ENCODE measurements at regions not wholly inside any gene's neighbourhood (a gene's known extent, or its start where the extent isn't known, plus 50 kb on each side); places are given as distances from the start of the nearest gene placed in this dataset.

GRCh38 chr18:21996351-21996826, 173.0 kb upstream of the GATA6 start:
- TF ChIP-seq GZF1 (CRISPR knock-in tag; IDR thresholded peaks at IDR 0.05): no peak
- TF ChIP-seq, protein P1, sequence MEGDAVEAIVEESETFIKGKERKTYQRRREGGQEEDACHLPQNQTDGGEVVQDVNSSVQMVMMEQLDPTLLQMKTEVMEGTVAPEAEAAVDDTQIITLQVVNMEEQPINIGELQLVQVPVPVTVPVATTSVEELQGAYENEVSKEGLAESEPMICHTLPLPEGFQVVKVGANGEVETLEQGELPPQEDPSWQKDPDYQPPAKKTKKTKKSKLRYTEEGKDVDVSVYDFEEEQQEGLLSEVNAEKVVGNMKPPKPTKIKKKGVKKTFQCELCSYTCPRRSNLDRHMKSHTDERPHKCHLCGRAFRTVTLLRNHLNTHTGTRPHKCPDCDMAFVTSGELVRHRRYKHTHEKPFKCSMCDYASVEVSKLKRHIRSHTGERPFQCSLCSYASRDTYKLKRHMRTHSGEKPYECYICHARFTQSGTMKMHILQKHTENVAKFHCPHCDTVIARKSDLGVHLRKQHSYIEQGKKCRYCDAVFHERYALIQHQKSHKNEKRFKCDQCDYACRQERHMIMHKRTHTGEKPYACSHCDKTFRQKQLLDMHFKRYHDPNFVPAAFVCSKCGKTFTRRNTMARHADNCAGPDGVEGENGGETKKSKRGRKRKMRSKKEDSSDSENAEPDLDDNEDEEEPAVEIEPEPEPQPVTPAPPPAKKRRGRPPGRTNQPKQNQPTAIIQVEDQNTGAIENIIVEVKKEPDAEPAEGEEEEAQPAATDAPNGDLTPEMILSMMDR (CRISPR knock-in tag; IDR thresholded peaks at IDR 0.05): no peak
- no peak for TF ChIP-seq ZNF263 (CRISPR knock-in tag; IDR thresholded peaks at IDR 0.05)
- no peak for TF ChIP-seq EHMT2 (IDR thresholded peaks at IDR 0.05; ENCODE audit: borderline replicate concordance, low read depth, low read length)
- no peak for TF ChIP-seq CHD4 (IDR thresholded peaks at IDR 0.05; ENCODE audit: borderline replicate concordance, low read length)
- TF ChIP-seq, protein P2, sequence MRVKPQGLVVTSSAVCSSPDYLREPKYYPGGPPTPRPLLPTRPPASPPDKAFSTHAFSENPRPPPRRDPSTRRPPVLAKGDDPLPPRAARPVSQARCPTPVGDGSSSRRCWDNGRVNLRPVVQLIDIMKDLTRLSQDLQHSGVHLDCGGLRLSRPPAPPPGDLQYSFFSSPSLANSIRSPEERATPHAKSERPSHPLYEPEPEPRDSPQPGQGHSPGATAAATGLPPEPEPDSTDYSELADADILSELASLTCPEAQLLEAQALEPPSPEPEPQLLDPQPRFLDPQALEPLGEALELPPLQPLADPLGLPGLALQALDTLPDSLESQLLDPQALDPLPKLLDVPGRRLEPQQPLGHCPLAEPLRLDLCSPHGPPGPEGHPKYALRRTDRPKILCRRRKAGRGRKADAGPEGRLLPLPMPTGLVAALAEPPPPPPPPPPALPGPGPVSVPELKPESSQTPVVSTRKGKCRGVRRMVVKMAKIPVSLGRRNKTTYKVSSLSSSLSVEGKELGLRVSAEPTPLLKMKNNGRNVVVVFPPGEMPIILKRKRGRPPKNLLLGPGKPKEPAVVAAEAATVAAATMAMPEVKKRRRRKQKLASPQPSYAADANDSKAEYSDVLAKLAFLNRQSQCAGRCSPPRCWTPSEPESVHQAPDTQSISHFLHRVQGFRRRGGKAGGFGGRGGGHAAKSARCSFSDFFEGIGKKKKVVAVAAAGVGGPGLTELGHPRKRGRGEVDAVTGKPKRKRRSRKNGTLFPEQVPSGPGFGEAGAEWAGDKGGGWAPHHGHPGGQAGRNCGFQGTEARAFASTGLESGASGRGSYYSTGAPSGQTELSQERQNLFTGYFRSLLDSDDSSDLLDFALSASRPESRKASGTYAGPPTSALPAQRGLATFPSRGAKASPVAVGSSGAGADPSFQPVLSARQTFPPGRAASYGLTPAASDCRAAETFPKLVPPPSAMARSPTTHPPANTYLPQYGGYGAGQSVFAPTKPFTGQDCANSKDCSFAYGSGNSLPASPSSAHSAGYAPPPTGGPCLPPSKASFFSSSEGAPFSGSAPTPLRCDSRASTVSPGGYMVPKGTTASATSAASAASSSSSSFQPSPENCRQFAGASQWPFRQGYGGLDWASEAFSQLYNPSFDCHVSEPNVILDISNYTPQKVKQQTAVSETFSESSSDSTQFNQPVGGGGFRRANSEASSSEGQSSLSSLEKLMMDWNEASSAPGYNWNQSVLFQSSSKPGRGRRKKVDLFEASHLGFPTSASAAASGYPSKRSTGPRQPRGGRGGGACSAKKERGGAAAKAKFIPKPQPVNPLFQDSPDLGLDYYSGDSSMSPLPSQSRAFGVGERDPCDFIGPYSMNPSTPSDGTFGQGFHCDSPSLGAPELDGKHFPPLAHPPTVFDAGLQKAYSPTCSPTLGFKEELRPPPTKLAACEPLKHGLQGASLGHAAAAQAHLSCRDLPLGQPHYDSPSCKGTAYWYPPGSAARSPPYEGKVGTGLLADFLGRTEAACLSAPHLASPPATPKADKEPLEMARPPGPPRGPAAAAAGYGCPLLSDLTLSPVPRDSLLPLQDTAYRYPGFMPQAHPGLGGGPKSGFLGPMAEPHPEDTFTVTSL (CRISPR knock-in tag; IDR thresholded peaks at IDR 0.05; ENCODE audit: borderline replicate concordance): no peak
- TF ChIP-seq, protein P3, sequence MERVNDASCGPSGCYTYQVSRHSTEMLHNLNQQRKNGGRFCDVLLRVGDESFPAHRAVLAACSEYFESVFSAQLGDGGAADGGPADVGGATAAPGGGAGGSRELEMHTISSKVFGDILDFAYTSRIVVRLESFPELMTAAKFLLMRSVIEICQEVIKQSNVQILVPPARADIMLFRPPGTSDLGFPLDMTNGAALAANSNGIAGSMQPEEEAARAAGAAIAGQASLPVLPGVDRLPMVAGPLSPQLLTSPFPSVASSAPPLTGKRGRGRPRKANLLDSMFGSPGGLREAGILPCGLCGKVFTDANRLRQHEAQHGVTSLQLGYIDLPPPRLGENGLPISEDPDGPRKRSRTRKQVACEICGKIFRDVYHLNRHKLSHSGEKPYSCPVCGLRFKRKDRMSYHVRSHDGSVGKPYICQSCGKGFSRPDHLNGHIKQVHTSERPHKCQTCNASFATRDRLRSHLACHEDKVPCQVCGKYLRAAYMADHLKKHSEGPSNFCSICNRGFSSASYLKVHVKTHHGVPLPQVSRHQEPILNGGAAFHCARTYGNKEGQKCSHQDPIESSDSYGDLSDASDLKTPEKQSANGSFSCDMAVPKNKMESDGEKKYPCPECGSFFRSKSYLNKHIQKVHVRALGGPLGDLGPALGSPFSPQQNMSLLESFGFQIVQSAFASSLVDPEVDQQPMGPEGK (CRISPR knock-in tag; IDR thresholded peaks at IDR 0.05): no peak
- no peak for TF ChIP-seq ZNF274 (CRISPR knock-in tag; IDR thresholded peaks at IDR 0.05)
- no peak for TF ChIP-seq ZFP1 (CRISPR knock-in tag; IDR thresholded peaks at IDR 0.05)
- TF ChIP-seq HNRNPH1 (optimal IDR thresholded peaks at IDR 0.05; ENCODE audit: low read depth, low read length): no peak
- TF ChIP-seq MBNL3 (CRISPR knock-in tag; conservative IDR thresholded peaks at IDR 0.05): no peak
- TF ChIP-seq SP2 (CRISPR knock-in tag; IDR thresholded peaks at IDR 0.05): no peak
